K562 (cell line): ENCODE measurements at regions not wholly inside any gene's neighbourhood (a gene's known extent, or its start where the extent isn't known, plus 50 kb on each side); places are given as distances from the start of the nearest gene placed in this dataset.

Source experiments
- ATAC-seq: fragments of 200-7000 bp; cut with Tn5 transposase; 3 replicates; pipeline ENCODE4 v1.9.1; 2020; ENCODE audit warnings: moderate library complexity
- BruUV-seq: library from RNA; stranded (reverse); fragments of 400-500 nt; replicated peaks from 2 replicates; lab custom pipeline; 2021; lab: Mats Ljungman, UMichigan
- CTCF ChIA-PET: fragments of 300-600 bp; formaldehyde crosslinking; extraction: SDS; loops from one replicate; lab custom pipeline; 2021; ENCODE audit warnings: low intra/inter-chr PET ratio; lab: Yijun Ruan, JAX
- POLR2A ChIA-PET: fragments of 300-600, 350-650 bp; sonication (Branson Sonifier 250); formaldehyde crosslinking; extraction: SDS; loops from one replicate; lab custom pipeline; 2021; ENCODE audit warnings: antibody characterized with exemption, inconsistent platforms; lab: Yijun Ruan, JAX
- DNase-seq, 4 experiments: peaks; one replicate each; pipeline versions ENCODE4 v3.0.0 to v3.0.0-alpha.2; 2011 to 2018; ENCODE audit warnings: low spot score in 3 of 4, mixed read lengths in 3 of 4; ENCODE audit errors: extremely low read depth in 1 of 4
- FAIRE-seq: peaks from 2 replicates; lab custom pipeline; 2011; peaks lifted over from hg19 to GRCh38; lab: Jason Lieb, UNC
- H2AFZ ChIP-seq: 2 replicates; pipeline ENCODE4 v1.6.0; 2011; ENCODE audit warnings: low read depth, low read length, control low read depth, inconsistent platforms
- H3K27ac ChIP-seq: fragments of 200-600 bp; 3 replicates; pipeline ENCODE4 v1.8.0; 2011; ENCODE audit warnings: low read depth, mild to moderate bottlenecking, control low read depth, inconsistent platforms, low read length, moderate library complexity, mixed read lengths; ENCODE audit errors: extremely low read depth
- H3K27me3 ChIP-seq, 2 experiments: fragments of 300-600 bp in 1 of 2; 2 replicates in 1 of 2; 3 replicates in 1 of 2; pipeline versions ENCODE4 v1.6.0 to v1.8.0; 2011; ENCODE audit warnings: inconsistent platforms in 2 of 2, low read length in 2 of 2, mild to moderate bottlenecking in 1 of 2, mixed read lengths in 1 of 2, moderate library complexity in 1 of 2; ENCODE audit not compliant: control insufficient read depth in 2 of 2, insufficient read depth in 2 of 2
- H3K36me3 ChIP-seq: fragments of 300-600 bp; 3 replicates; pipeline ENCODE4 v1.8.0; 2011; ENCODE audit warnings: mild to moderate bottlenecking, low read length, inconsistent platforms; ENCODE audit not compliant: control insufficient read depth, insufficient read depth
- H3K4me1 ChIP-seq, 2 experiments: fragments of 200-600 bp in 1 of 2; replicated peaks in 1 of 2; 2 replicates in 1 of 2; 3 replicates in 1 of 2; pipeline versions ENCODE4 v1.5.1 to v1.8.0; 2011; ENCODE audit warnings: inconsistent platforms in 2 of 2, low read length in 2 of 2, mild to moderate bottlenecking in 1 of 2, mixed read lengths in 1 of 2, moderate library complexity in 1 of 2; ENCODE audit not compliant: control insufficient read depth in 2 of 2, insufficient read depth in 2 of 2
- H3K4me2 ChIP-seq: 2 replicates; pipeline ENCODE4 v1.6.1; 2011; ENCODE audit warnings: low read length, control low read depth, inconsistent platforms, mixed read lengths; ENCODE audit not compliant: insufficient read depth
- H3K4me3 ChIP-seq: fragments of 200-600 bp; sonication (generic), shearing (Covaris generic); 2 replicates; pipeline ENCODE4 v1.5.1; 2016; ENCODE audit warnings: control low read depth, inconsistent platforms
- H3K79me2 ChIP-seq: fragments of 200-600 bp; 3 replicates; pipeline ENCODE4 v1.8.0; 2011; ENCODE audit warnings: low read length, inconsistent platforms; ENCODE audit not compliant: control insufficient read depth, insufficient read depth
- H3K9ac ChIP-seq, 2 experiments: 2 replicates each; pipeline versions ENCODE4 v1.6.0 to v1.6.1; 2011; ENCODE audit warnings: low read depth in 2 of 2, low read length in 2 of 2, control low read depth in 1 of 2, inconsistent platforms in 1 of 2, mild to moderate bottlenecking in 1 of 2, mixed read lengths in 1 of 2; ENCODE audit not compliant: insufficient read depth in 1 of 2
- H3K9me1 ChIP-seq: one replicate; pipeline ENCODE4 v1.6.0; 2011; ENCODE audit warnings: inconsistent platforms, mild to moderate bottlenecking, low read length, moderate library complexity; ENCODE audit not compliant: control insufficient read depth, insufficient read depth
- H3K9me3 ChIP-seq: replicated peaks from 2 replicates; pipeline ENCODE4 v1.5.1; 2011; ENCODE audit warnings: low read depth, low read length, inconsistent platforms; ENCODE audit not compliant: control insufficient read depth, insufficient read depth
- H4K20me1 ChIP-seq: replicated peaks from 2 replicates; pipeline ENCODE4 v1.6.1; 2011; ENCODE audit warnings: low read length, inconsistent platforms, mixed read lengths; ENCODE audit not compliant: control insufficient read depth, insufficient read depth
- ARHGAP35 ChIP-seq: fragments of 450-650 bp; IDR thresholded peaks from 2 replicates; pipeline ENCODE4 v1.6.1; 2018; ENCODE audit not compliant: partially characterized antibody
- CBX3 ChIP-seq, 2 experiments: IDR thresholded peaks; 1 replicate in 1 of 2; 2 replicates in 1 of 2; pipeline ENCODE4 v1.6.1; 2012; ENCODE audit warnings: inconsistent platforms in 2 of 2, low read length in 2 of 2, borderline replicate concordance in 1 of 2, control low read depth in 1 of 2
- HMG20B ChIP-seq: fragments of 250-450 bp; sonication (Bioruptor Pico); IDR thresholded peaks from 2 replicates; pipeline ENCODE4 v1.5.0; 2021; ENCODE audit warnings: mild to moderate bottlenecking
- KAT7 ChIP-seq: sonication (generic); formaldehyde crosslinking; IDR thresholded peaks from 2 replicates; pipeline ENCODE4 v1.8.0; 2022; ENCODE audit warnings: missing genetic modification reagents, mild to moderate bottlenecking, borderline replicate concordance
- KDM1A ChIP-seq, 2 experiments: fragments of 450-650 bp; IDR thresholded peaks; 2 replicates each; pipeline ENCODE4 v1.6.1; 2016; ENCODE audit warnings: mild to moderate bottlenecking in 2 of 2
- MCM5 ChIP-seq: fragments of 450-650 bp; IDR thresholded peaks from 2 replicates; pipeline ENCODE4 v1.6.1; 2016; ENCODE audit warnings: low read depth
- MEIS2 ChIP-seq: fragments of 450-650 bp; IDR thresholded peaks from 2 replicates; pipeline ENCODE4 v1.6.1; 2014; ENCODE audit warnings: mild to moderate bottlenecking; ENCODE audit not compliant: partially characterized antibody
- NELFE ChIP-seq: IDR thresholded peaks from 2 replicates; pipeline ENCODE4 v1.6.1; 2011; ENCODE audit warnings: mild to moderate bottlenecking; ENCODE audit not compliant: insufficient read depth, insufficient read length
- NFYB ChIP-seq: IDR thresholded peaks from 2 replicates; pipeline ENCODE4 v1.6.1; 2011; ENCODE audit warnings: mild to moderate bottlenecking, moderate library complexity; ENCODE audit not compliant: insufficient read length; ENCODE audit errors: extremely low read depth
- PHF20 ChIP-seq: fragments of 450-650 bp; IDR thresholded peaks from 2 replicates; pipeline ENCODE4 v1.6.1; 2018; ENCODE audit not compliant: partially characterized antibody
- SNIP1 ChIP-seq: fragments of 450-650 bp; IDR thresholded peaks from 2 replicates; pipeline ENCODE4 v1.7.1; 2017; ENCODE audit warnings: low read depth, mild to moderate bottlenecking
- TEAD2 ChIP-seq: fragments of 450-650 bp; IDR thresholded peaks from 2 replicates; pipeline ENCODE4 v1.6.1; 2016; ENCODE audit warnings: missing genetic modification characterization, control low read depth, missing compliant biosample characterization
- ZNF134 ChIP-seq: fragments of 250-450 bp; sonication (Bioruptor Pico); conservative IDR thresholded peaks from 2 replicates; pipeline ENCODE4 v1.4.0; 2020
- ZNF589 ChIP-seq: fragments of 200-800 bp; sonication (Bioruptor generic); IDR thresholded peaks from 2 replicates; pipeline ENCODE4 v1.6.1; 2016; ENCODE audit warnings: low read depth, missing genetic modification characterization, missing compliant biosample characterization
- WGBS: fragments of 100-300 bp; shearing (Covaris generic); methylation state at CpG from one replicate; pipeline ENCODE4 v1.1.6; 2016; ENCODE audit warnings: low coverage, mixed read lengths; ENCODE audit not compliant: insufficient coverage; ENCODE audit errors: missing lambda C conversion rate; 5-methylcytosine and 5-hydroxymethylcytosine counted together
- in situ Hi-C: fragments of 300-500 bp; cut with MboI; formaldehyde crosslinking; loops from 4 replicates; pipeline ENCODE4 v1.15.0; 2018; ENCODE audit warnings: inconsistent platforms, mixed read lengths
- intact Hi-C: fragments of 100-400 bp; cut with micrococcal nuclease; formaldehyde crosslinking; loops from 2 replicates; pipeline ENCODE4 v1.14.2; 2022
- TF ChIP-seq, protein P1 (sequence below): fragments of 250-450 bp; sonication (Bioruptor Pico); IDR thresholded peaks from 2 replicates; pipeline ENCODE4 v1.5.0; 2021
- TF ChIP-seq, protein P2 (sequence below): fragments of 250-450 bp; sonication (Bioruptor Pico); IDR thresholded peaks from 2 replicates; pipeline ENCODE4 v1.5.0; 2020; ENCODE audit warnings: mild to moderate bottlenecking
- TF ChIP-seq, protein P3 (sequence below), 2 experiments: fragments of 450-650 bp in 1 of 2; IDR thresholded peaks; 2 replicates each; pipeline ENCODE4 v1.6.1; 2011 to 2017; ENCODE audit warnings: low read depth in 2 of 2, antibody characterized with exemption in 1 of 2, borderline replicate concordance in 1 of 2, low read length in 1 of 2, mild to moderate bottlenecking in 1 of 2, mixed read lengths in 1 of 2; ENCODE audit not compliant: control insufficient read depth in 1 of 2

DNA sequence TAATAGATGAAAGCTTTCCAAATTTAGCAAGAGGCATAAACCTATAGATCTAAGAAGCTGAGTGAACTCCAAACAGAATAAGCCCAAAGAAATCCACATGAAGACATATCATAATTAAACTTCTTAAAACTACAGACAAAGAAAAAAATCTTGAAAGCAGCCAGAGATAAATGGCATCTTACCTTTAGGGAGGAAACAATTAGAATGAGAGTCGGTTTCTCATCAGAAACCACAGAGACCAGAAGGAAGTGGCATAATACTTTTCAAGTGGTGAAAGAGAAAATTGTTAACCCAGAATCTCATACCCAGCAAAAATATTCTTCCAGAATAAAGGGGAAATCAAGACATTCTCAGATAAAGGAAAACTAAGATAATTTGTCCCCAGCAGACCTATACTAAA, 98.9 kb upstream of the NANOS1 start:
- Histone ChIP-seq H3K4me3 (no peak overlapping the region), H2AFZ (no peak overlapping the region), H3K4me1 (no peaks in the 10 kb centered on the region), H4K20me1 (no peaks in the 10 kb centered on the region)
- in situ Hi-C loops = no loop called here
- CTCF ChIA-PET = no interaction called here
- no peak for TF ChIP-seq KDM1A (IDR thresholded peaks at IDR 0.05)
- TF ChIP-seq SNIP1 = no peak
- no peak for TF ChIP-seq ZNF589 (CRISPR knock-in tag)
- TF ChIP-seq, protein P1, sequence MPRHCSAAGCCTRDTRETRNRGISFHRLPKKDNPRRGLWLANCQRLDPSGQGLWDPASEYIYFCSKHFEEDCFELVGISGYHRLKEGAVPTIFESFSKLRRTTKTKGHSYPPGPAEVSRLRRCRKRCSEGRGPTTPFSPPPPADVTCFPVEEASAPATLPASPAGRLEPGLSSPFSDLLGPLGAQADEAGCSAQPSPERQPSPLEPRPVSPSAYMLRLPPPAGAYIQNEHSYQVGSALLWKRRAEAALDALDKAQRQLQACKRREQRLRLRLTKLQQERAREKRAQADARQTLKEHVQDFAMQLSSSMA (CRISPR knock-in tag) = no peak
- no peak for TF ChIP-seq ARHGAP35
- TF ChIP-seq ZNF134 (CRISPR knock-in tag) = no peak
- TF ChIP-seq NFYB = no peak
- no peak for TF ChIP-seq HMG20B (CRISPR knock-in tag)
- no peak for TF ChIP-seq MEIS2
- TF ChIP-seq, protein P2, sequence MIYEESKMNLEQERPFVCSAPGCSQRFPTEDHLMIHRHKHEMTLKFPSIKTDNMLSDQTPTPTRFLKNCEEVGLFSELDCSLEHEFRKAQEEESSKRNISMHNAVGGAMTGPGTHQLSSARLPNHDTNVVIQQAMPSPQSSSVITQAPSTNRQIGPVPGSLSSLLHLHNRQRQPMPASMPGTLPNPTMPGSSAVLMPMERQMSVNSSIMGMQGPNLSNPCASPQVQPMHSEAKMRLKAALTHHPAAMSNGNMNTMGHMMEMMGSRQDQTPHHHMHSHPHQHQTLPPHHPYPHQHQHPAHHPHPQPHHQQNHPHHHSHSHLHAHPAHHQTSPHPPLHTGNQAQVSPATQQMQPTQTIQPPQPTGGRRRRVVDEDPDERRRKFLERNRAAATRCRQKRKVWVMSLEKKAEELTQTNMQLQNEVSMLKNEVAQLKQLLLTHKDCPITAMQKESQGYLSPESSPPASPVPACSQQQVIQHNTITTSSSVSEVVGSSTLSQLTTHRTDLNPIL = no peak
- TF ChIP-seq, protein P3, sequence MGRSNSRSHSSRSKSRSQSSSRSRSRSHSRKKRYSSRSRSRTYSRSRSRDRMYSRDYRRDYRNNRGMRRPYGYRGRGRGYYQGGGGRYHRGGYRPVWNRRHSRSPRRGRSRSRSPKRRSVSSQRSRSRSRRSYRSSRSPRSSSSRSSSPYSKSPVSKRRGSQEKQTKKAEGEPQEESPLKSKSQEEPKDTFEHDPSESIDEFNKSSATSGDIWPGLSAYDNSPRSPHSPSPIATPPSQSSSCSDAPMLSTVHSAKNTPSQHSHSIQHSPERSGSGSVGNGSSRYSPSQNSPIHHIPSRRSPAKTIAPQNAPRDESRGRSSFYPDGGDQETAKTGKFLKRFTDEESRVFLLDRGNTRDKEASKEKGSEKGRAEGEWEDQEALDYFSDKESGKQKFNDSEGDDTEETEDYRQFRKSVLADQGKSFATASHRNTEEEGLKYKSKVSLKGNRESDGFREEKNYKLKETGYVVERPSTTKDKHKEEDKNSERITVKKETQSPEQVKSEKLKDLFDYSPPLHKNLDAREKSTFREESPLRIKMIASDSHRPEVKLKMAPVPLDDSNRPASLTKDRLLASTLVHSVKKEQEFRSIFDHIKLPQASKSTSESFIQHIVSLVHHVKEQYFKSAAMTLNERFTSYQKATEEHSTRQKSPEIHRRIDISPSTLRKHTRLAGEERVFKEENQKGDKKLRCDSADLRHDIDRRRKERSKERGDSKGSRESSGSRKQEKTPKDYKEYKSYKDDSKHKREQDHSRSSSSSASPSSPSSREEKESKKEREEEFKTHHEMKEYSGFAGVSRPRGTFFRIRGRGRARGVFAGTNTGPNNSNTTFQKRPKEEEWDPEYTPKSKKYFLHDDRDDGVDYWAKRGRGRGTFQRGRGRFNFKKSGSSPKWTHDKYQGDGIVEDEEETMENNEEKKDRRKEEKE (IDR thresholded peaks at IDR 0.05; ENCODE audit: borderline replicate concordance in 1 of 2, control insufficient read depth in 1 of 2, low read depth in 2 of 2, low read length in 1 of 2) = no peak
- TF ChIP-seq CBX3 (IDR thresholded peaks at IDR 0.05; ENCODE audit: borderline replicate concordance in 1 of 2, low read length in 2 of 2) = no peak
- no peak for TF ChIP-seq NELFE
- no peak for TF ChIP-seq MCM5
- no peak for TF ChIP-seq KAT7 (CRISPR knock-in tag)
- TF ChIP-seq TEAD2 (tag) = no peak
- TF ChIP-seq PHF20 = no peak
- TF ChIP-seq, all 486 proteins: peak for 0
- ATAC-seq = no peak
- no peak for FAIRE-seq
- WGBS = 0% methylated on average over 1 of the region's 1 CpG
- H3K9ac ChIP-seq = no peak overlapping the region
- no peaks in the 10 kb centered on the region for H3K36me3 ChIP-seq
- intact Hi-C loops = no loop called here
- H3K79me2 ChIP-seq = no peaks in the 10 kb centered on the region
- H3K9me3 ChIP-seq = no peaks in the 10 kb centered on the region
- peaks cover 0 to 7% of the 10 kb centered on the region in 2 experiments; a peak in 1 of 5 replicates for H3K27me3 ChIP-seq
- no TSS peak for BruUV-seq
- H3K9me1 ChIP-seq = no peaks in the 10 kb centered on the region
- no peak for DNase-seq
- no peak overlapping the region for H3K27ac ChIP-seq
- no peak overlapping the region for H3K4me2 ChIP-seq
- POLR2A ChIA-PET = no interaction called here
